HepG2 (cell line): ENCODE measurements at regions not wholly inside any gene's neighbourhood (a gene's known extent, or its start where the extent isn't known, plus 50 kb on each side); places are given as distances from the start of the nearest gene placed in this dataset.
A peak's percentile ranks its signal among the peaks of the same experiment; 100 is the strongest.

Source experiments
- ATAC-seq: fragments of 200-7000 bp; cut with Tn5 transposase; 3 replicates; pipeline ENCODE4 v1.9.1; 2020; ENCODE audit warnings: mild to moderate bottlenecking, moderate library complexity
- BruUV-seq: library from RNA; stranded (reverse); fragments of 400-500 nt; replicated peaks from 2 replicates; lab custom pipeline; 2021; lab: Mats Ljungman, UMichigan
- CTCF ChIA-PET: fragments of 300-600 bp; formaldehyde crosslinking; extraction: SDS; loops from one replicate; lab custom pipeline; 2021; ENCODE audit warnings: low total read pairs, inconsistent platforms, low intra/inter-chr PET ratio; lab: Yijun Ruan, JAX
- POLR2A ChIA-PET: fragments of 350-600 bp; sonication (Branson Sonifier 250); formaldehyde crosslinking; loops from one replicate; lab custom pipeline; 2020; ENCODE audit warnings: antibody characterized with exemption, inconsistent platforms; lab: Yijun Ruan, JAX
- DNase-seq: peaks from one replicate; pipeline ENCODE4 v3.0.0-alpha.2; 2015; ENCODE audit warnings: low spot score
- FAIRE-seq: peaks from 3 replicates; lab custom pipeline; 2011; peaks lifted over from hg19 to GRCh38; lab: Jason Lieb, UNC
- H2AFZ ChIP-seq: one replicate; pipeline ENCODE4 v1.6.1; 2011; ENCODE audit warnings: low read length, inconsistent platforms
- H3K27ac ChIP-seq: fragments of 300-600 bp; 3 replicates; pipeline ENCODE4 v1.8.0; 2011; ENCODE audit warnings: mixed run types, mild to moderate bottlenecking, mixed read lengths, low read length, inconsistent platforms; ENCODE audit not compliant: insufficient read depth; ENCODE audit errors: extremely low read length
- H3K27me3 ChIP-seq, 2 experiments: fragments of 200-600 bp in 1 of 2; 2 replicates in 1 of 2; 3 replicates in 1 of 2; pipeline versions ENCODE4 v1.6.0 to v1.8.0; 2011; ENCODE audit warnings: low read length in 2 of 2, mild to moderate bottlenecking in 2 of 2, moderate library complexity in 2 of 2, inconsistent platforms in 1 of 2; ENCODE audit not compliant: insufficient read depth in 2 of 2, control insufficient read depth in 1 of 2
- H3K36me3 ChIP-seq, 2 experiments: fragments of 200-600 bp in 1 of 2; replicated peaks in 1 of 2; 2 replicates in 1 of 2; 3 replicates in 1 of 2; pipeline versions ENCODE4 v1.5.1 to v1.8.0; 2011; ENCODE audit warnings: low read length in 2 of 2, inconsistent platforms in 1 of 2; ENCODE audit not compliant: insufficient read depth in 2 of 2, control insufficient read depth in 1 of 2
- H3K4me1 ChIP-seq: 2 replicates; pipeline ENCODE4 v1.5.1; 2012; ENCODE audit warnings: low read length, inconsistent platforms; ENCODE audit not compliant: insufficient read depth
- H3K4me2 ChIP-seq: 2 replicates; pipeline ENCODE4 v1.6.0; 2011; ENCODE audit warnings: low read depth, low read length, inconsistent platforms
- H3K4me3 ChIP-seq, 3 experiments: fragments of 200-600 bp in 1 of 3; sonication (generic), shearing (Covaris generic) in 1 of 3; replicated peaks in 1 of 3; 2 replicates each; pipeline ENCODE4 v1.5.1; 2011 to 2016; ENCODE audit warnings: low read length in 3 of 3, inconsistent platforms in 2 of 3, low read depth in 2 of 3, mild to moderate bottlenecking in 2 of 3, control low read depth in 1 of 3, mixed read lengths in 1 of 3; ENCODE audit not compliant: insufficient read depth in 1 of 3
- H3K79me2 ChIP-seq: one replicate; pipeline ENCODE4 v1.6.1; 2011; ENCODE audit warnings: low read length, inconsistent platforms; ENCODE audit not compliant: insufficient read depth
- H3K9ac ChIP-seq: 2 replicates; pipeline ENCODE4 v1.6.0; 2011; ENCODE audit warnings: mild to moderate bottlenecking, low read depth, low read length, inconsistent platforms; ENCODE audit not compliant: insufficient read depth
- H3K9me3 ChIP-seq: 2 replicates; pipeline ENCODE4 v1.5.1; 2012; ENCODE audit warnings: mild to moderate bottlenecking, low read length
- H4K20me1 ChIP-seq: 2 replicates; pipeline ENCODE4 v1.6.0; 2011; ENCODE audit warnings: inconsistent platforms, mild to moderate bottlenecking, low read length, moderate library complexity; ENCODE audit not compliant: insufficient read depth
- ZNF512B ChIP-seq: sonication (generic); formaldehyde crosslinking; IDR thresholded peaks from 2 replicates; pipeline ENCODE4 v1.5.1; 2020; ENCODE audit warnings: missing genetic modification reagents, mild to moderate bottlenecking, borderline replicate concordance
- WGBS: methylation state at CpG from one replicate; pipeline ENCODE4 v1.1.6; 2017; ENCODE audit warnings: low lambda C conversion rate; 5-methylcytosine and 5-hydroxymethylcytosine counted together
- in situ Hi-C: cut with HindIII; loops from 2 replicates; pipeline ENCODE4 v1.10.0; 2017; ENCODE audit warnings: low pct_unique_long_range_greater_than_20kb; ENCODE audit not compliant: extremely low pct_ligation_motif_present
- intact Hi-C: fragments of 100-400 bp; cut with micrococcal nuclease; formaldehyde crosslinking; loops from one replicate; pipeline ENCODE4 v1.10.0; 2022; ENCODE audit not compliant: unreplicated experiment
- TF ChIP-seq, protein P1 (sequence below): fragments of 450-650 bp; IDR thresholded peaks from 2 replicates; pipeline ENCODE4 v1.6.1; 2016

- in situ Hi-C loops = no loop called here
Observed at GRCh38 chr14:51180577-51180976, 59.5 kb upstream of the TMX1 start.

More at GRCh38 chr14:51180577-51180976, 59.5 kb upstream of the TMX1 start:
- POLR2A ChIA-PET = no interaction called here
- H3K4me3 ChIP-seq = no peak overlapping the region
- H3K4me1 ChIP-seq = no peaks in the 10 kb centered on the region
- H3K27ac ChIP-seq = no peak overlapping the region
- ATAC-seq (no peak), FAIRE-seq (no peak), DNase-seq (no peak)
- H3K79me2 ChIP-seq = no peaks in the 10 kb centered on the region
- 14% methylated on average over 9 of the region's 9 CpGs for WGBS
- CTCF ChIA-PET = no interaction called here
- no peak overlapping the region for H3K9ac ChIP-seq
- no TSS peak for BruUV-seq
- no peaks in the 10 kb centered on the region for H3K9me3 ChIP-seq
- intact Hi-C loops = no loop called here
- no peak overlapping the region for H2AFZ ChIP-seq
- H3K27me3 ChIP-seq = no peaks in the 10 kb centered on the region
- no peak overlapping the region for H3K4me2 ChIP-seq
- H3K36me3 ChIP-seq = no peaks in the 10 kb centered on the region
- no peaks in the 10 kb centered on the region for H4K20me1 ChIP-seq
- TF ChIP-seq, protein P1, sequence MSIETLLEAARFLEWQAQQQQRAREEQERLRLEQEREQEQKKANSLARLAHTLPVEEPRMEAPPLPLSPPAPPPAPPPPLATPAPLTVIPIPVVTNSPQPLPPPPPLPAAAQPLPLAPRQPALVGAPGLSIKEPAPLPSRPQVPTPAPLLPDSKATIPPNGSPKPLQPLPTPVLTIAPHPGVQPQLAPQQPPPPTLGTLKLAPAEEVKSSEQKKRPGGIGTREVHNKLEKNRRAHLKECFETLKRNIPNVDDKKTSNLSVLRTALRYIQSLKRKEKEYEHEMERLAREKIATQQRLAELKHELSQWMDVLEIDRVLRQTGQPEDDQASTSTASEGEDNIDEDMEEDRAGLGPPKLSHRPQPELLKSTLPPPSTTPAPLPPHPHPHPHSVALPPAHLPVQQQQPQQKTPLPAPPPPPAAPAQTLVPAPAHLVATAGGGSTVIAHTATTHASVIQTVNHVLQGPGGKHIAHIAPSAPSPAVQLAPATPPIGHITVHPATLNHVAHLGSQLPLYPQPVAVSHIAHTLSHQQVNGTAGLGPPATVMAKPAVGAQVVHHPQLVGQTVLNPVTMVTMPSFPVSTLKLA = peak; percentile 67
- no peak for TF ChIP-seq ZNF512B (CRISPR knock-in tag)
- TF ChIP-seq, all 625 proteins: peak for 1
